HFF-Myc (cell line): ENCODE measurements at regions not wholly inside any gene's neighbourhood (a gene's known extent, or its start where the extent isn't known, plus 50 kb on each side); places are given as distances from the start of the nearest gene placed in this dataset.
"Not testable (repeated sequence)": the region's sequence is repeated elsewhere in the genome, so short reads cannot be mapped to it uniquely, and the experiment has no call there.

ENCODE experiments used
- DNase-seq: peaks from one replicate; pipeline ENCODE4 v3.0.0-alpha.2; 2011; ENCODE audit warnings: low read depth; ENCODE audit errors: extremely low read depth
- H3K4me3 ChIP-seq: replicated peaks from 2 replicates; pipeline ENCODE4 v1.5.1; 2011; ENCODE audit warnings: low read depth, mild to moderate bottlenecking, control low read depth, low read length
- CTCF ChIP-seq: IDR thresholded peaks from 2 replicates; pipeline ENCODE4 v1.5.1; 2012; ENCODE audit warnings: mild to moderate bottlenecking, low read depth, low read length, control low read depth; ENCODE audit errors: missing control alignments

DNA sequence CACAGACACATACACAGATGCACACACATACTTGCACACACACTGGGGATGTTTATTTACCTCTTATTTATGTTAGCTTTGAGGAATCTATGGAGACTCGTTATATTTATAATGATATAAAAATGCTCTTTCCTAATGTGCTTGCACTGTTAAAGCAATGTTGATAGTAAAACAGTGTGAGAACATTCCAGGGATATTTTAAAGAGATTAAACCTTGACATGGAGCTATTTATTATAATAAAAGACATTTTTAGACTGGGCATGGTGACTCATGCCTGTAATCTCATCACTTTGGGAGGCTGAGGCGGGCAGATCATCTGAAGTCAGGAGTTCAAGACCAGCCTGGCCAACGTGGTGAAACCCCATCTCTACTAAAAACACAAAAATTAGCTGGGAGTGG lies 557.3 kb upstream of the ZNF804A start:
- no peak for DNase-seq
- H3K4me3 ChIP-seq, result no peak overlapping the region
- no peak for TF ChIP-seq CTCF

GRCh38 chr2:184041777-184042176 lies 556.6 kb upstream of the ZNF804A start:
- no peak for TF ChIP-seq CTCF
- DNase-seq, result no peak
- H3K4me3 ChIP-seq, result no peak overlapping the region

DNA sequence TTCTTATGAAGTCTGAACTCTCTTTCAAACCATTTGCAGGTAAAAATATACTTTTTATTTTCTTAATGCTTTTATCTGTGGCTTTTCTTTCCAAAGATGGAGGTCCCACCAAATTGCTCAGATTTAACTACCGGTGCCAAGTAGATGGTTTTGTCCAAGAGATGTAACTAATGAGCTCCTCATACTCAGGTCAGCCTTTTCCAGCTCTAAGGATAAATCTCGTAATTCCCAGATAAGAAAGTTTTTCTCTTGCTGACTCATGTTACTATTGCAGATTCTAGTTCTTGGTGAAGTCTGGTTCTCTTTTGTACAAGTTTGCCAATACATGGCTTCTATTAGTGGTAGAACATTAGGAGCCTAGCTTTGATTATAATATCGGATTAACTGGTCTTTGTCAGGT lies 550.8 kb upstream of the ZNF804A start:
- no peak for DNase-seq
- TF ChIP-seq CTCF, result no peak
- H3K4me3 ChIP-seq, result no peak overlapping the region

DNA sequence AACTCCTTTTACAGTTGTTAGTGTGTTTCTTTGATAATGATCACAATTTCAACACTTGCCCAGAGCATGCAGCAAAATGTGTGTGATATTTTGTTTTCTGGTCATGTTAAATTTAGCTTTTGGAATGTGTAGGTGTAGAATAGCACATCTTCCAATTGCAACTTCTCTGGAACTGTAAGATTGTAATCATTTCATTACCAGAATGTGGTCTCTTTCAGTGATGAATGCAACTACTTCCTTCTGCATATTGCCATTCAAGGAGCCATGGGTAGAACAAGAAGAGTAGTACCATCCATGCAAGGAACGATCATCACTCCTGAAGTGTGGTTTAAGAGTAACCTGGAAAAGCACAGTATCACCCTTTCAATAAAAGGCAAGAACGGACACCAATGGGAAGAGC lies 548.8 kb upstream of the ZNF804A start:
- no peak overlapping the region for H3K4me3 ChIP-seq
- TF ChIP-seq CTCF, result no peak
- no peak for DNase-seq

DNA sequence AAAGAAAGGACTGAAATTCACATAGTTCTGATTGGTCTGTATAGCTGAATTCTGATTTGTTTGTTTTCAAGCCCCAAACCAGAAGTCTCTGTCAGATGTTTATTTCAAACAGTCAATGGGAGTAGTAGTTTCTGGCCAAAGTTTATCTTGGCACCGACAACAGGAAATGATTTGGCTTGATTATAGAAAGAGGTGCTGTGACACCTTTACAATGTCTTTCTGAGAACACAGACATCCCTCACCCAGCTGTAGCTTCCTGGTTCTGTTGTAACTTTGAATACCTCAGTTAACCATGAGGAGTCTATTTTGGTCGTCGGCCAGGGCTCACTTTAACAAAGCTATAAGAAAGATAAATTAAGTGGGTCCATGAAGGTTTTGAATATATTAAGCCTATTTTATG lies 545.0 kb upstream of the ZNF804A start:
- TF ChIP-seq CTCF, result no peak
- no peak for DNase-seq

DNA sequence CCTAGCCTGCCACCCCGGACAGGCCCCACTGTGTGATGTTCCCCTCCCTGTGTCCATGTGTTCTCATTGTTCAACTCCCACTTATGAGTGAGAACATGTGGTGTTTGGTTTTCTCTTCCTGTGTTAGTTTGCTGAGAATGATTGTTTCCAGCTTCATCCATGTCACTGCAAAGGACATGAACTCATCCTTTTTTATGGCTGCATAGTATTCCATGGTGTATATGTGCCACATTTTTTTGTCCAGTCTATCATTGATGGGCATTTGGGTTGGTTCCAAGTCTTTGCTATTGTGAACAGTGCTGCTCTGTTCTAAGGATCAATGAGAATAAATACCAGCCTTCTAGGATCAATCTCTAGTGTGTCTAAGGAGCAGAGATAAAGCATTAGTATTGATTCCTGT lies 543.9 kb upstream of the ZNF804A start:
- DNase-seq, H3K4me3 ChIP-seq: not testable (repeated sequence)

More for the DNA sequence above, 545.0 kb upstream of the ZNF804A start:
- H3K4me3 ChIP-seq, result no peak overlapping the region

- no peak for TF ChIP-seq CTCF
Observed at GRCh38 chr2:184057910-184058309, 540.4 kb upstream of the ZNF804A start.

GRCh38 chr2:184060268-184060667 lies 538.1 kb upstream of the ZNF804A start:
- DNase-seq, H3K4me3 ChIP-seq: not testable (repeated sequence)

More at GRCh38 chr2:184057910-184058309, 540.4 kb upstream of the ZNF804A start:
- no peak for DNase-seq
- no peak overlapping the region for H3K4me3 ChIP-seq
